A673 (cell line): ENCODE measurements at regions not wholly inside any gene's neighbourhood (a gene's known extent, or its start where the extent isn't known, plus 50 kb on each side); places are given as distances from the start of the nearest gene placed in this dataset.

Source experiments
- BruUV-seq: library from RNA; stranded (reverse); fragments of 400-500 nt; replicated peaks from 2 replicates; lab custom pipeline; 2021; lab: Mats Ljungman, UMichigan
- CTCF ChIA-PET: fragments of 300-600 bp; sonication (Branson Sonifier 250); formaldehyde crosslinking; loops from one replicate; lab custom pipeline; 2022; ENCODE audit warnings: antibody characterized with exemption; lab: Charles Lee
- POLR2A ChIA-PET: fragments of 300-600 bp; sonication (Branson Sonifier 250); formaldehyde crosslinking; loops from one replicate; lab custom pipeline; 2022; ENCODE audit warnings: antibody characterized with exemption; ENCODE audit not compliant: low non-redundant PET; lab: Charles Lee
- DNase-seq: peaks from one replicate; pipeline ENCODE4 v3.0.0-alpha.2; 2015; ENCODE audit warnings: low spot score
- H3K27ac ChIP-seq: fragments of 200-600 bp; sonication (generic); 2 replicates; pipeline ENCODE4 v1.5.1; 2016; ENCODE audit warnings: mixed run types, low read depth, mild to moderate bottlenecking, mixed read lengths, antibody characterized with exemption, low read length; ENCODE audit not compliant: poor library complexity, severe bottlenecking
- H3K27me3 ChIP-seq: fragments of 200-600 bp; sonication (generic); replicated peaks from 2 replicates; pipeline ENCODE4 v1.6.1; 2017; ENCODE audit warnings: mixed run types, low read depth, mild to moderate bottlenecking, mixed read lengths, antibody characterized with exemption, low read length; ENCODE audit not compliant: insufficient read depth, poor library complexity
- H3K36me3 ChIP-seq: fragments of 200-600 bp; sonication (generic); 2 replicates; pipeline ENCODE4 v1.6.1; 2016; ENCODE audit warnings: mixed run types, mild to moderate bottlenecking, mixed read lengths, antibody characterized with exemption, low read length; ENCODE audit not compliant: insufficient read depth, poor library complexity, severe bottlenecking
- H3K4me1 ChIP-seq: fragments of 200-600 bp; sonication (generic); 2 replicates; pipeline ENCODE4 v1.6.1; 2017; ENCODE audit warnings: mixed run types, mild to moderate bottlenecking, mixed read lengths, antibody characterized with exemption, low read length; ENCODE audit not compliant: insufficient read depth, poor library complexity, severe bottlenecking
- H3K4me3 ChIP-seq: fragments of 200-600 bp; sonication (generic); 2 replicates; pipeline ENCODE4 v1.5.1; 2016; ENCODE audit warnings: low read depth, mixed run types, mild to moderate bottlenecking, mixed read lengths, low read length; ENCODE audit not compliant: poor library complexity, severe bottlenecking
- H3K9me3 ChIP-seq: fragments of 200-600 bp; sonication (generic); 2 replicates; pipeline ENCODE4 v1.6.1; 2016; ENCODE audit warnings: mixed run types, low read depth, mild to moderate bottlenecking, mixed read lengths, antibody characterized with exemption, low read length; ENCODE audit not compliant: poor library complexity, severe bottlenecking
- EZH2 ChIP-seq: fragments of 200-600 bp; sonication (generic); IDR thresholded peaks from 2 replicates; pipeline ENCODE4 v1.6.1; 2017; ENCODE audit warnings: borderline replicate concordance, low read depth, mild to moderate bottlenecking, mixed read lengths, antibody characterized with exemption, low read length; ENCODE audit not compliant: poor library complexity, severe bottlenecking
- intact Hi-C: fragments of 100-400 bp; cut with micrococcal nuclease; formaldehyde crosslinking; loops from one replicate; pipeline ENCODE4 v1.10.0; 2022; ENCODE audit not compliant: unreplicated experiment
- TF ChIP-seq, protein P1 (sequence below): fragments of 300-800, 200-600 bp; sonication (generic); conservative IDR thresholded peaks from 2 replicates; pipeline ENCODE4 v1.5.1; 2017; ENCODE audit warnings: low read depth, mild to moderate bottlenecking, antibody characterized with exemption, low read length, moderate library complexity, mixed read lengths

- no TSS peak for BruUV-seq
- Histone ChIP-seq H3K27ac (no peak overlapping the region), H3K4me3 (no peak overlapping the region), H3K27me3 (no peaks in the 10 kb centered on the region), H3K9me3 (no peaks in the 10 kb centered on the region), H3K4me1 (peaks cover 3% of the 10 kb centered on the region), H3K36me3 (no peaks in the 10 kb centered on the region)
- TF ChIP-seq EZH2: no peak
- TF ChIP-seq, protein P1, sequence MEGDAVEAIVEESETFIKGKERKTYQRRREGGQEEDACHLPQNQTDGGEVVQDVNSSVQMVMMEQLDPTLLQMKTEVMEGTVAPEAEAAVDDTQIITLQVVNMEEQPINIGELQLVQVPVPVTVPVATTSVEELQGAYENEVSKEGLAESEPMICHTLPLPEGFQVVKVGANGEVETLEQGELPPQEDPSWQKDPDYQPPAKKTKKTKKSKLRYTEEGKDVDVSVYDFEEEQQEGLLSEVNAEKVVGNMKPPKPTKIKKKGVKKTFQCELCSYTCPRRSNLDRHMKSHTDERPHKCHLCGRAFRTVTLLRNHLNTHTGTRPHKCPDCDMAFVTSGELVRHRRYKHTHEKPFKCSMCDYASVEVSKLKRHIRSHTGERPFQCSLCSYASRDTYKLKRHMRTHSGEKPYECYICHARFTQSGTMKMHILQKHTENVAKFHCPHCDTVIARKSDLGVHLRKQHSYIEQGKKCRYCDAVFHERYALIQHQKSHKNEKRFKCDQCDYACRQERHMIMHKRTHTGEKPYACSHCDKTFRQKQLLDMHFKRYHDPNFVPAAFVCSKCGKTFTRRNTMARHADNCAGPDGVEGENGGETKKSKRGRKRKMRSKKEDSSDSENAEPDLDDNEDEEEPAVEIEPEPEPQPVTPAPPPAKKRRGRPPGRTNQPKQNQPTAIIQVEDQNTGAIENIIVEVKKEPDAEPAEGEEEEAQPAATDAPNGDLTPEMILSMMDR: no peak
- DNase-seq: no peak
- ChIA-PET POLR2A (no interaction called here), CTCF (no interaction called here)
- intact Hi-C loops: no loop called here
These were observed 402.0 kb downstream of the RND3 start for GRCh38 chr2:150085478-150085877.

DNA sequence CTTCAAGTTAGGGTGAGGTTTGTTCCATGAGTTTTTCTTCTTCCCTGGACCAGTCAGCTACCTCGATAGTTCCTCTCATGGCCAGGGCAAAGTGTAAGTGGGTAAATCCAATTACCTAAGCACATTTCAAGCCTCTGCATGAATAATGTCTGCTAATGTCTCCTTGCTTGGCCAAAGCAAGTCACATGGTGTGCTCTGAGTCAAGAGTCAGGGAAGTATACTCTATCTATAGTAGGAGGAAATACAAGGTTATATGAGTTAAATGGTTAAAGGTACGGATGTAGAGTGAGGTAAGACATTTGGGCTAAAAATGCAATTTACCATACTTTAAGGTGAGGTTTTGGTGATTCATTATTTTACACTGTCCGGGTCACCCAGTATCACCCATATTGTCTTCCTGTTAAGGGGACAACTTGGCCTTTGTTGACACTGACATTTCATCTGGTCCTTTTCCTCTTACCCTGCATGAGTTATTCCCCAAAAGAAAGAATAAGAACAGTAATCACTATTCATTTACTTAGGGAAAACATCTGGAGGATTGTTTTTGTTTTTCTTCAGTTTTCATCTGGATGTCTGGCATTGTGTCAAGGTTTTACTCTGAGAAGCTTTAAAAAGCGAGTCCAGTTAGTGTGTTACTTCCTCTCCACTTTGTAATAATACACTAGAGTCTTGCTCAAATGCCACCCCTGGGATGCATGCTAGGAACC lies 405.5 kb downstream of the RND3 start:
- BruUV-seq: no TSS peak
- CTCF ChIA-PET: no interaction called here
- POLR2A ChIA-PET: no interaction called here

GRCh38 chr2:150076281-150076680 lies 411.2 kb downstream of the RND3 start:
- Histone ChIP-seq H3K27ac (no peak overlapping the region), H3K9me3 (no peaks in the 10 kb centered on the region), H3K4me3 (no peak overlapping the region), H3K36me3 (no peaks in the 10 kb centered on the region), H3K4me1 (peaks cover 3% of the 10 kb centered on the region), H3K27me3 (no peaks in the 10 kb centered on the region)
- TF ChIP-seq, protein P1: no peak
- TF ChIP-seq EZH2: no peak
- no TSS peak for BruUV-seq
- intact Hi-C loops: no loop called here
- POLR2A ChIA-PET: no interaction called here
- DNase-seq: no peak
- CTCF ChIA-PET: no interaction called here

More for the DNA sequence above, 405.5 kb downstream of the RND3 start:
- H3K36me3 ChIP-seq: no peaks in the 10 kb centered on the region
- DNase-seq: no peak
- no peak for TF ChIP-seq EZH2
- TF ChIP-seq, protein P1: no peak
- intact Hi-C loops: no loop called here
- no peak overlapping the region for H3K27ac ChIP-seq
- no peak overlapping the region for H3K4me3 ChIP-seq
- H3K27me3 ChIP-seq: no peaks in the 10 kb centered on the region
- peaks cover 3% of the 10 kb centered on the region for H3K4me1 ChIP-seq
- H3K9me3 ChIP-seq: no peaks in the 10 kb centered on the region
